Neuronal stem cell (in vitro differentiated cells): ENCODE measurements at regions not wholly inside any gene's neighbourhood (a gene's known extent, or its start where the extent isn't known, plus 50 kb on each side); places are given as distances from the start of the nearest gene placed in this dataset.

Experiments
- DNase-seq: peaks from one replicate; pipeline ENCODE4 v3.0.0-alpha.2; 2013; ENCODE audit warnings: low spot score
- H2AFZ ChIP-seq: one replicate; pipeline ENCODE4 v1.6.1; 2013; ENCODE audit warnings: mild to moderate bottlenecking, low read length, inconsistent platforms
- H2AK5ac ChIP-seq: 2 replicates; pipeline ENCODE4 v1.6.1; 2013; ENCODE audit warnings: low read depth, mild to moderate bottlenecking, inconsistent platforms, low read length, moderate library complexity, mixed read lengths
- H2BK120ac ChIP-seq: 2 replicates; pipeline ENCODE4 v1.6.1; 2013; ENCODE audit warnings: low read depth, mild to moderate bottlenecking, inconsistent platforms, low read length, moderate library complexity, mixed read lengths
- H2BK12ac ChIP-seq: one replicate; pipeline ENCODE4 v1.6.1; 2013; ENCODE audit warnings: low read length, inconsistent platforms
- H2BK15ac ChIP-seq: 2 replicates; pipeline ENCODE4 v1.6.1; 2013; ENCODE audit warnings: mild to moderate bottlenecking, low read length, inconsistent platforms, mixed read lengths
- H2BK5ac ChIP-seq: one replicate; pipeline ENCODE4 v1.6.1; 2013; ENCODE audit warnings: inconsistent platforms, mild to moderate bottlenecking, low read length, moderate library complexity
- H3K14ac ChIP-seq: one replicate; pipeline ENCODE4 v1.6.1; 2013; ENCODE audit warnings: low read length, inconsistent platforms
- H3K18ac ChIP-seq: 2 replicates; pipeline ENCODE4 v1.6.1; 2013; ENCODE audit warnings: low read length, inconsistent platforms
- H3K23ac ChIP-seq: 2 replicates; pipeline ENCODE4 v1.6.1; 2013; ENCODE audit warnings: low read depth, mild to moderate bottlenecking, mixed read lengths, low read length, inconsistent platforms; ENCODE audit not compliant: poor library complexity
- H3K27ac ChIP-seq: replicated peaks from 3 replicates; pipeline ENCODE4 v1.5.1; 2013; ENCODE audit warnings: low read length, inconsistent platforms
- H3K27me3 ChIP-seq, 3 experiments: 2 replicates each; pipeline ENCODE4 v1.6.1; 2013; ENCODE audit warnings: low read length in 3 of 3, mild to moderate bottlenecking in 2 of 3, inconsistent platforms in 1 of 3, low read depth in 1 of 3, mixed read lengths in 1 of 3, moderate library complexity in 1 of 3; ENCODE audit not compliant: control insufficient read depth in 3 of 3, insufficient read depth in 3 of 3
- H3K36me3 ChIP-seq, 2 donors: replicated peaks in 1 of 2; 2 replicates each; pipeline ENCODE4 v1.6.1; 2013; ENCODE audit warnings: low read length in 2 of 2; ENCODE audit not compliant: control insufficient read depth in 2 of 2, insufficient read depth in 2 of 2
- H3K4ac ChIP-seq: 2 replicates; pipeline ENCODE4 v1.6.1; 2013; ENCODE audit warnings: inconsistent platforms, mild to moderate bottlenecking, low read length, moderate library complexity
- H3K4me1 ChIP-seq, 2 donors: 1 replicate in 1 of 2; 2 replicates in 1 of 2; pipeline ENCODE4 v1.6.1; 2013; ENCODE audit warnings: low read length in 2 of 2, low read depth in 1 of 2; ENCODE audit not compliant: control insufficient read depth in 2 of 2, insufficient read depth in 1 of 2
- H3K4me2 ChIP-seq: one replicate; pipeline ENCODE4 v1.6.1; 2013; ENCODE audit warnings: mild to moderate bottlenecking, low read length, inconsistent platforms; ENCODE audit not compliant: insufficient read depth, poor library complexity, severe bottlenecking
- H3K4me3 ChIP-seq, 2 donors: 2 replicates each; pipeline ENCODE4 v1.5.1; 2013; ENCODE audit warnings: low read length in 2 of 2, mild to moderate bottlenecking in 2 of 2, inconsistent platforms in 1 of 2, moderate library complexity in 1 of 2
- H3K79me1 ChIP-seq: one replicate; pipeline ENCODE4 v1.6.1; 2013; ENCODE audit warnings: low read depth, mild to moderate bottlenecking, inconsistent platforms, low read length, moderate library complexity
- H3K9ac ChIP-seq: one replicate; pipeline ENCODE4 v1.6.1; 2013; ENCODE audit warnings: mild to moderate bottlenecking, low read depth, low read length, inconsistent platforms; ENCODE audit not compliant: poor library complexity
- H3K9me3 ChIP-seq, 2 donors: replicated peaks in 1 of 2; 2 replicates each; pipeline versions ENCODE3 to v1.6.1; 2013; ENCODE audit warnings: low read length in 2 of 2, mild to moderate bottlenecking in 2 of 2, inconsistent platforms in 1 of 2, low read depth in 1 of 2, mixed read lengths in 1 of 2, moderate library complexity in 1 of 2; ENCODE audit not compliant: control insufficient read depth in 2 of 2, insufficient read depth in 1 of 2
- H4K8ac ChIP-seq: one replicate; pipeline ENCODE4 v1.6.1; 2013; ENCODE audit warnings: low read depth, mild to moderate bottlenecking, inconsistent platforms, low read length, moderate library complexity
- H4K91ac ChIP-seq: one replicate; pipeline ENCODE4 v1.6.1; 2013; ENCODE audit warnings: low read length, low read depth, mild to moderate bottlenecking, inconsistent platforms; ENCODE audit not compliant: poor library complexity
- WGBS, 2 donors: extraction: QIAGEN DNeasy Blood & Tissue Kit; methylation state at CpG; one replicate each; pipeline ENCODE4 v1.1.7; 2013; ENCODE audit warnings: missing lambda C conversion rate in 2 of 2, mixed read lengths in 1 of 2; ENCODE audit not compliant: insufficient read length in 2 of 2, insufficient replicate concordance in 1 of 2; ENCODE audit errors: extremely low coverage in 2 of 2; 5-methylcytosine and 5-hydroxymethylcytosine counted together

DNA sequence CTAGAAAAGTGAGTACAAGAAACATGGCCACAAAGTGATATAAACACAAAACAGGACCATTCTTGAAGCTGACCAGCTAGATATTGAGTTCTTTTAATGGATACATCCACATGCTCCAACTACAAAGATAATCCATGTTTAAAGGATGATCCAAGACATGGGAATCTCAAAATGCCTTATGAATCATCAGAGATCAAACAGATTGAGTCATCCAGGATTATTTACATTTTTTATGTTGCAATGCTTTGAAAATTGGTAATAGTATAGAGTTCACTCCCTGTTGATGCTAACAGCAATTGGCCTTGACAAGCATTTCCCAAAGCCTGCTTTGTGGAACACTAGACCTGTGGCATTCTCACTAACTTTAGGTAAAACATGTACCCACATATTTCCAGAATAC is 293.0 kb upstream of the TBX3 start:
- Histone ChIP-seq H3K79me1 (no peaks in the 10 kb centered on the region), H3K4me2 (no peak overlapping the region), H3K4me3 (no peak overlapping the region), H2BK12ac (no peak overlapping the region), H4K8ac (no peak overlapping the region), H3K27me3 (no peaks in the 10 kb centered on the region), H3K36me3 (no peaks in the 10 kb centered on the region), H3K9ac (no peak overlapping the region), H3K4ac (no peak overlapping the region), H3K14ac (no peak overlapping the region), H3K23ac (no peak overlapping the region), H4K91ac (no peak overlapping the region), H2BK120ac (no peak overlapping the region), H2BK15ac (no peak overlapping the region), H2BK5ac (no peak overlapping the region), H2AFZ (no peak overlapping the region), H2AK5ac (no peak overlapping the region), H3K4me1 (no peaks in the 10 kb centered on the region), H3K27ac (no peak overlapping the region), H3K18ac (no peak overlapping the region), H3K9me3 (peaks cover 0 to 2% of the 10 kb centered on the region in 2 donors)
- DNase-seq = no peak

DNA sequence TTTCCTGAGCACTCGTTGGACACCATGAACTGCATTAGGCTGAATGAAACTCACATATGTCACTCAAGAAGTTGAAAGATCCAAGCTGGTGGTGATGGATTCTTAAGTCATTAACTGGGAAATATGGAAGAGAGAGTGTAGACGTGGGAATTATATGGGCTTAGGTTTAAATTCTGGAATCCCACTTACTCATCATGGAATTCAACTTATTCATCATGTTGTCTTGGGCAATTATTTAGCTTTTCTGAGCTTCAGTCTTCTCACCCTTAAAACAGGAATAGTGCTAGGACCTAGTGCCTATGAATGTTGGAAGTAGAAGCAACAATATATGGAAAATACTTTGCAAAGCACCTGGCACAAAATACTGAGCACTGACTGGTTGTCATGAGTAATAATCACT is 292.4 kb upstream of the TBX3 start:
- Histone ChIP-seq H3K36me3 (no peaks in the 10 kb centered on the region), H2BK15ac (no peak overlapping the region), H3K23ac (no peak overlapping the region), H3K4me1 (no peaks in the 10 kb centered on the region), H2AFZ (no peak overlapping the region), H3K79me1 (no peaks in the 10 kb centered on the region), H2BK5ac (no peak overlapping the region), H3K27ac (no peak overlapping the region), H2BK120ac (no peak overlapping the region), H3K27me3 (no peaks in the 10 kb centered on the region), H3K9me3 (peaks cover 0 to 2% of the 10 kb centered on the region in 2 donors), H3K4me2 (no peak overlapping the region), H4K91ac (no peak overlapping the region), H3K9ac (no peak overlapping the region), H3K18ac (no peak overlapping the region), H3K4me3 (no peak overlapping the region), H3K14ac (no peak overlapping the region), H2AK5ac (no peak overlapping the region), H4K8ac (no peak overlapping the region), H2BK12ac (no peak overlapping the region), H3K4ac (no peak overlapping the region)
- WGBS, 2 donors = no CpG with 5 or more reads among the region's 2 CpGs
- DNase-seq = no peak

DNA sequence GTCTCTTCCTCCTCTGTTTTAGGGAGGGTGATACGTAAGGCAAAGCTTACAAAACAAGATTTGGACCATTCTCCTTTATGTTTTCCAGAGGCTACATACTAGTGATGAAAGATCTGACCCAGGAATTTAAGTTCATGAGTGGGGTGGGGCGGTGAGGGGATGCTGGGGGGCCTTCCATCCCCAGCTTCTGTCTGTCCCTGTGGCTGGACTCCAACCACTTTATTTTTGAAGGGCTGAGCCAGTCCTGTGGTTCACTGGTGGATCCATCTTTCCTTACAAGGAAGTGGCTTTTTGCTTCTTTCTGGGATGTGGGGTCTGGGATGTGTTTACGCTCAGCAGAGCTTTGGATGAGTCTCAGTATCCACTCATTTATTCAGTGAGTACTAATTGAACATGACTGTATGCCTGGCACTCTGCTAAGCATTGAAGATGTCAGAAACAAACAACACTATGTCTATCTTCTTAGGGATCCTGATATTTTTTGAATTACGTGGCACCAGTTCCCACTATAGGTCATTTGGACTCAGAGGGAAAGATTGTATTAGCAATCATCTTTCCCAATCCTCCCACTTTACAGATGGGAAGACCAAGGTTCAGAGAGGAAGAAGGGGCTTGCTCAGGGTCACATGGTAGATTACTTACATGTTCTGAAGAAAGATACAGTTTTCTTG is 291.8 kb upstream of the TBX3 start:
- no peak overlapping the region for H3K4me2 ChIP-seq

DNA sequence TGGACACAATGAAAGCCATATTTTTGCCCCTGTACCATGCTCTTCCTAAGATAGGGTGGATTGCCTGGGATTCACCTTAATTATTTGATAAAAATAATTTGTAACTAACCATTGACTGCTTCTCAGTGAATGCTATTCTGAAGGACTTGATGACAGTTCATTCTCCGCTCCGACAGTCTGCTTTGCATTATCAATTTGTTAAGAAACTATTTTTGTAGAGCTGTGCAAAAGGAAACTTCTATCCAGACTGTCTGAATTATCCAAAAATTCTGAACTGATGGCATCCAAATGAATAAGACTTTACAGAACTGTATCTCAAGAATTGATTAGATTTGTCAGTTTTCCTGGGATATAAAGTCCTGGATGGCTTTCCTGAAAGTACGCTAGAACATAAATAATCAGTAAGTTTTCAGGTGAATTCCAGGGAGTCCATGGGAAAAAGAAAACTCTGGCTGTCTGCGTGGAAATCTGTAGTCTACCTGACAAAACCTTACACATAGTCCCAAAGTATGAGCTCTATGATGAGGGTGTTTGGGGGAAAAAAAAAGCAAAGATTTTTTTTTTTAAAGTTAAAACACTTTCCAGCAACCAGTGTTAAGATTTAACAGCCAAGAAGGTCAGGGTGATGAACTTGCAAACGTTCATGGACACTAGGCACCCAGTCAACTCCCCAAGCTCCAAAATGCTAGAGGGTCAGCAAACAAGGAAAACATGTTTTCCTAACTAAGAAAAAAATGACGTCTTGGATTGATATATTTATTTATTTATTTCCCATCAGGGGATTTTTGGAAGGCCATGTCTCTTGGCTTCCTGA is 291.1 kb upstream of the TBX3 start:
- no peak overlapping the region for H3K4me3 ChIP-seq
- H2BK15ac ChIP-seq = no peak overlapping the region
- no peaks in the 10 kb centered on the region for H3K4me1 ChIP-seq
- H2BK120ac ChIP-seq = no peak overlapping the region
- DNase-seq = no peak
- H2BK5ac ChIP-seq = no peak overlapping the region
- no peak overlapping the region for H2BK12ac ChIP-seq
- H3K79me1 ChIP-seq = no peaks in the 10 kb centered on the region
- H3K36me3 ChIP-seq = no peaks in the 10 kb centered on the region
- H3K4ac ChIP-seq = no peak overlapping the region
- H3K23ac ChIP-seq = no peak overlapping the region
- no peak overlapping the region for H4K91ac ChIP-seq
- H3K14ac ChIP-seq = no peak overlapping the region
- no peak overlapping the region for H2AK5ac ChIP-seq
- no CpG with 5 or more reads among the region's 6 CpGs for WGBS, 2 donors
- no peak overlapping the region for H2AFZ ChIP-seq
- H3K18ac ChIP-seq = no peak overlapping the region
- peaks cover 0 to under 1% of the 10 kb centered on the region in 2 donors for H3K9me3 ChIP-seq
- H3K27ac ChIP-seq = no peak overlapping the region
- H3K4me2 ChIP-seq = no peak overlapping the region
- no peaks in the 10 kb centered on the region for H3K27me3 ChIP-seq
- no peak overlapping the region for H4K8ac ChIP-seq
- H3K9ac ChIP-seq = no peak overlapping the region

More for the DNA sequence above, 291.8 kb upstream of the TBX3 start:
- Histone ChIP-seq H3K9me3 (peaks cover 0 to 2% of the 10 kb centered on the region in 2 donors), H4K8ac (no peak overlapping the region), H3K4me1 (no peaks in the 10 kb centered on the region), H2AFZ (no peak overlapping the region), H3K27me3 (no peaks in the 10 kb centered on the region), H2BK15ac (no peak overlapping the region), H2AK5ac (no peak overlapping the region), H3K36me3 (no peaks in the 10 kb centered on the region), H3K18ac (no peak overlapping the region), H4K91ac (no peak overlapping the region), H3K14ac (no peak overlapping the region), H2BK120ac (no peak overlapping the region), H3K79me1 (no peaks in the 10 kb centered on the region), H3K4me3 (no peak overlapping the region), H3K4ac (no peak overlapping the region), H2BK12ac (no peak overlapping the region), H2BK5ac (no peak overlapping the region), H3K27ac (no peak overlapping the region), H3K23ac (no peak overlapping the region), H3K9ac (no peak overlapping the region)
- no peak for DNase-seq
- WGBS, 2 donors = no CpG with 5 or more reads among the region's 4 CpGs
